Left ventricle myocardium inferior (tissue), 1 donor: ENCODE measurements at regions not wholly inside any gene's neighbourhood (a gene's known extent, or its start where the extent isn't known, plus 50 kb on each side); places are given as distances from the start of the nearest gene placed in this dataset.

ENCODE experiments used
- DNase-seq: peaks from one replicate; pipeline ENCODE4 v3.0.0-alpha.2; 2020
- H3K27ac ChIP-seq: fragments of 200-600 bp; replicated peaks from 2 replicates; pipeline ENCODE4 v1.8.0; 2021
- H3K27me3 ChIP-seq: fragments of 200-600 bp; 2 replicates; pipeline ENCODE4 v1.8.0; 2021; ENCODE audit warnings: low read depth
- H3K36me3 ChIP-seq: fragments of 200-600 bp; 2 replicates; pipeline ENCODE4 v1.8.0; 2021
- H3K4me1 ChIP-seq: fragments of 200-600 bp; 2 replicates; pipeline ENCODE4 v1.8.0; 2021
- H3K4me3 ChIP-seq: fragments of 200-600 bp; 2 replicates; pipeline ENCODE4 v1.8.0; 2021; ENCODE audit warnings: mild to moderate bottlenecking, moderate library complexity
- H3K9me3 ChIP-seq: fragments of 200-600 bp; replicated peaks from 2 replicates; pipeline ENCODE4 v1.8.0; 2021
- intact Hi-C: fragments of 100-400 bp; cut with micrococcal nuclease; formaldehyde crosslinking; loops from one replicate; pipeline ENCODE4 v1.11.0; 2022
- TF ChIP-seq, protein P1 (sequence below): fragments of 200-600 bp; IDR thresholded peaks from 2 replicates; pipeline ENCODE4 v1.8.0; 2021; ENCODE audit warnings: antibody characterized with exemption, mild to moderate bottlenecking, borderline replicate concordance
- donor health status: DM: no; HTN: yes; CAD: no; lungs with severe emphysema.

- DNase-seq, result no peak
- intact Hi-C loops, result no loop called here
- Histone ChIP-seq H3K4me1 (no peaks in the 10 kb centered on the region), H3K36me3 (no peaks in the 10 kb centered on the region), H3K9me3 (peaks cover 3% of the 10 kb centered on the region), H3K4me3 (no peak overlapping the region), H3K27ac (no peak overlapping the region), H3K27me3 (no peaks in the 10 kb centered on the region)
- TF ChIP-seq, protein P1, sequence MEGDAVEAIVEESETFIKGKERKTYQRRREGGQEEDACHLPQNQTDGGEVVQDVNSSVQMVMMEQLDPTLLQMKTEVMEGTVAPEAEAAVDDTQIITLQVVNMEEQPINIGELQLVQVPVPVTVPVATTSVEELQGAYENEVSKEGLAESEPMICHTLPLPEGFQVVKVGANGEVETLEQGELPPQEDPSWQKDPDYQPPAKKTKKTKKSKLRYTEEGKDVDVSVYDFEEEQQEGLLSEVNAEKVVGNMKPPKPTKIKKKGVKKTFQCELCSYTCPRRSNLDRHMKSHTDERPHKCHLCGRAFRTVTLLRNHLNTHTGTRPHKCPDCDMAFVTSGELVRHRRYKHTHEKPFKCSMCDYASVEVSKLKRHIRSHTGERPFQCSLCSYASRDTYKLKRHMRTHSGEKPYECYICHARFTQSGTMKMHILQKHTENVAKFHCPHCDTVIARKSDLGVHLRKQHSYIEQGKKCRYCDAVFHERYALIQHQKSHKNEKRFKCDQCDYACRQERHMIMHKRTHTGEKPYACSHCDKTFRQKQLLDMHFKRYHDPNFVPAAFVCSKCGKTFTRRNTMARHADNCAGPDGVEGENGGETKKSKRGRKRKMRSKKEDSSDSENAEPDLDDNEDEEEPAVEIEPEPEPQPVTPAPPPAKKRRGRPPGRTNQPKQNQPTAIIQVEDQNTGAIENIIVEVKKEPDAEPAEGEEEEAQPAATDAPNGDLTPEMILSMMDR, result no peak
These were observed 344.3 kb downstream of the AASDHPPT start for GRCh38 chr11:106421676-106422292.

- no peaks in the 10 kb centered on the region for H3K36me3 ChIP-seq
- no peak overlapping the region for H3K4me3 ChIP-seq
- H3K27me3 ChIP-seq, result no peaks in the 10 kb centered on the region
- no peaks in the 10 kb centered on the region for H3K4me1 ChIP-seq
- TF ChIP-seq, protein P1, result no peak
- no peak for DNase-seq
- H3K27ac ChIP-seq, result no peak overlapping the region
- H3K9me3 ChIP-seq, result peaks cover 3% of the 10 kb centered on the region
- intact Hi-C loops, result no loop called here
These were observed 345.1 kb downstream of the AASDHPPT start for GRCh38 chr11:106422583-106422982.

- TF ChIP-seq, protein P1, result no peak
- DNase-seq, result no peak
- Histone ChIP-seq H3K4me1 (no peaks in the 10 kb centered on the region), H3K9me3 (peaks cover 3% of the 10 kb centered on the region), H3K4me3 (no peak overlapping the region), H3K27ac (no peak overlapping the region), H3K27me3 (no peaks in the 10 kb centered on the region), H3K36me3 (no peaks in the 10 kb centered on the region)
- intact Hi-C loops, result no loop called here
These were observed 346.6 kb downstream of the AASDHPPT start for GRCh38 chr11:106424111-106424510.

DNA sequence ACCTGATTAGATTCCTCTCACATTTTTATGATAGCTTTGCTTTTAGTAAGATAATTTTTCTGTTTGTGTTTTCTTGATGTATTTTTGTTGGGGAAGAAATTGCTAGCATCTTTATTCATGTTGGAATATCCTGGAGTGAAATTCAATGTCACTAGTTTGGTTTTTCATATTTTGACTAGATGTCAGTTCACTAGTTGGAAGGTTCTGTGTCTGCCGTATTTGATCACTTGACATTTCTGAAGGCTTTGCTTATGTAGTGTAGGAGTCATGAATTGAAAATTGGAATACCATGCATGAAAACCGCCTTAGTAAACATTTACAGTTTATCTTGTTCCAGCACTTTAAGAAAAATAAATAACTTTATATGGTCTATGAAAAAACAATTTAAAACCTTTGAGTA, 348.4 kb downstream of the AASDHPPT start:
- Histone ChIP-seq H3K27me3 (no peaks in the 10 kb centered on the region), H3K9me3 (peaks cover 2% of the 10 kb centered on the region), H3K27ac (no peak overlapping the region), H3K4me1 (no peaks in the 10 kb centered on the region), H3K4me3 (no peak overlapping the region), H3K36me3 (no peaks in the 10 kb centered on the region)
- TF ChIP-seq, protein P1, result no peak
- DNase-seq, result no peak
- intact Hi-C loops, result no loop called here

GRCh38 chr11:106426696-106427095, 349.2 kb downstream of the AASDHPPT start:
- H3K4me3 ChIP-seq, result no peak overlapping the region
- TF ChIP-seq, protein P1, result no peak
- DNase-seq, result no peak
- H3K27ac ChIP-seq, result no peak overlapping the region
- H3K4me1 ChIP-seq, result no peaks in the 10 kb centered on the region
- H3K27me3 ChIP-seq, result no peaks in the 10 kb centered on the region
- H3K9me3 ChIP-seq, result no peaks in the 10 kb centered on the region
- H3K36me3 ChIP-seq, result no peaks in the 10 kb centered on the region
- intact Hi-C loops, result no loop called here

- no peaks in the 10 kb centered on the region for H3K27me3 ChIP-seq
- no peaks in the 10 kb centered on the region for H3K4me1 ChIP-seq
- no peak overlapping the region for H3K4me3 ChIP-seq
- no peak for DNase-seq
- intact Hi-C loops, result no loop called here
- TF ChIP-seq, protein P1, result no peak
- H3K27ac ChIP-seq, result no peak overlapping the region
- no peaks in the 10 kb centered on the region for H3K9me3 ChIP-seq
- H3K36me3 ChIP-seq, result no peaks in the 10 kb centered on the region
These were observed 350.3 kb downstream of the AASDHPPT start for GRCh38 chr11:106427736-106428135.
